Stimulated activated CD8-positive, alpha-beta memory T cell treated with anti-CD3 and anti-CD28 coated beads, Interleukin-4, amount 100 ng/mL, for 24 hours (primary cell): ENCODE measurements at regions not wholly inside any gene's neighbourhood (a gene's known extent, or its start where the extent isn't known, plus 50 kb on each side); places are given as distances from the start of the nearest gene placed in this dataset.

Experiments
- DNase-seq: peaks from one replicate; pipeline ENCODE4 v3.0.0-alpha.2; 2020; ENCODE audit warnings: low read depth

- no peak for DNase-seq
Observed at GRCh38 chr9:28207657-28208056, 634.4 kb upstream of the C9orf72 start.

GRCh38 chr9:28209130-28209529 lies 635.8 kb upstream of the C9orf72 start:
- no peak for DNase-seq

DNA sequence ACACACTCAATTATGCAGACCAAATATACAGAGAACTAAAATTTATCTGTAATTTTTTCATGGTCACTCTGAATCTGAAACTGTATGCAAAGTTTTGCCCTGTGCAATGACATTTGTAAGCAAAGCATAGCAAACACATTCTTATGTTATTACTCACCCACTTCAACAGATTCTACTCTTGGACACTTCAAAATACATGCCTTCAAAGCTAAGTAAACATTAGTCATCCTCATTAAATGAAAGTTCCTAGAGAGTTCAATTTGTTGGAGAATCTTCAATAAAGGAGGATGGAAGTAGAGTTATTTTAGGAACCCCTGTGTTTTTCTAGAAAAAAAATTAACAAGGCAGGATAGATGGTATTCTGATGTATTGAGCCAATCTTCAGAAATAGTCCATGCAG lies 639.7 kb upstream of the C9orf72 start:
- DNase-seq: no peak

DNA sequence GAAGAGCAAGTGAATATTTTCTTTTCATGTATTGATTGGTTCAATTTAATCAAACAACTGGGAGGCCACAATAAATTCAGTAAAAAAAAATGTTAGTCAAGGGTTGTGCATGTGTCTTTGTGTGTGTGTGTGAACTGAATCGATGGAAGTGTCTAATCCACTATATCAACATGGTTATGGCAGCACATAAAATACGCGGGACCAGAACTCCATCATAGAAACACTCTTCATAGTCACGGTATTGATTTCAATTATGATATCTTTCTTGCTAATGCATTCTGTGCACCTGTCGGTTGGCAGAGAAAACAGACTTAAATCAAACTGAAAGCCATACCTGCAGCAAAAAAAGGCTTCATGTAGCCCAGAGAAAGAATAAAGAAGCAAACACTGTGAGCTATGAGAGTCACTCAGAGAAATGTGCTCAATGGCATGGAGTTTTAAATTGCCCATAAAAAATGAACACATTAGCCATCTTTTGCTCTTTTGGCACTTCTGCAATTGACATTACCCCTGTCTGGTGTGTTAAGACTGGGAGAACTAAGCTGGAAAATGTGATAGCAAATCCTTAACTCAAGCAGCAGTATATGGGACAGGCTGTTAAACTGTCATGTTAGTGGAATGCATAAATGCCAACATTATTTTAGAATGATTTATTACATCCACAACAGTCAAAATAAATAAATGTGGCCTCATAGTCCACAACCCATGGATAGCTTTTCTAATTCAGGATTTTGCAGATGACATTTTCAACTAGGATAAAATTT lies 642.4 kb upstream of the C9orf72 start:
- no peak for DNase-seq

- no peak for DNase-seq
Observed at GRCh38 chr9:28232686-28233085, 659.4 kb upstream of the C9orf72 start.

- DNase-seq: no peak
Observed at GRCh38 chr9:28234133-28234893, 661.0 kb upstream of the C9orf72 start.

DNA sequence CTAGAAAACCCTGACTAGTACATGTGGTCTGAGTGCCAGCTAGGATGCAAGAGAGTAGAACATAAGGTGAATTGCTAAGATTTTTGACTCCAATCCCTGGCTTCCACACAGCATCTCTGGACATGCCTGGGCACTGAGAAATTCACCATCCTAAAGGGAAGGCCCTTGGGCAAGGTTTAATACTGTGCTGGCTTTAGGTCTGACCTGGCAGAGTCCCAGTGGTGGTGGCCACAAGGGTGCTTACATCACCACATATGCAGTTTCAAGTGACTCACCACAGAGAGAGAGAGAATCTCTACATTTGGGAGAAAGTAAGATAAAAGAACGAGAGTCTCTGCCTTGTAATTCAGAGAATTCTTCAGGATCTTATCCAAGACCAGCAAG lies 661.6 kb upstream of the C9orf72 start:
- no peak for DNase-seq

GRCh38 chr9:28249424-28249823 lies 676.1 kb upstream of the C9orf72 start:
- no peak for DNase-seq

- DNase-seq: no peak
Observed at GRCh38 chr9:28255174-28255573, 681.9 kb upstream of the C9orf72 start.

- DNase-seq: no peak
Observed at GRCh38 chr9:28260330-28260729, 687.0 kb upstream of the C9orf72 start.

DNA sequence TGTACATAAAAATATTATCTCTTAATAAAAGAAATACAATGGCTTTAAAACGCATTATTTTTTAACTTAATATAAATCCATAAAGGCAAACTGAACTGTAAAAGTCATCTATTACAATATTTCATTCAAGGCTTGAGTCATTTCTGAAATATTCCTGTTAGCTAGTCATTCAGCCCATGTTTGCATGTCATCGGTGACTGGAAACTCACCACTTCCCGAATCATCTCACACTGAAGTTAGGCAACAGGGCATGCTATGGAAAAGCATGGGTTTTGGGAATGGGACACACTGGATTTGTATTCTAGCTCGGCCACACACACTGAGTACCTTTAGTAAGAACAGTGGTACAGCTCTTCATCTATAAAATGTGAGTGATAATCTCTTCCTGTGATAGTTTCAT lies 691.1 kb upstream of the C9orf72 start:
- DNase-seq: no peak

- DNase-seq: no peak
Observed at GRCh38 chr9:28267351-28267750, 694.1 kb upstream of the C9orf72 start.

DNA sequence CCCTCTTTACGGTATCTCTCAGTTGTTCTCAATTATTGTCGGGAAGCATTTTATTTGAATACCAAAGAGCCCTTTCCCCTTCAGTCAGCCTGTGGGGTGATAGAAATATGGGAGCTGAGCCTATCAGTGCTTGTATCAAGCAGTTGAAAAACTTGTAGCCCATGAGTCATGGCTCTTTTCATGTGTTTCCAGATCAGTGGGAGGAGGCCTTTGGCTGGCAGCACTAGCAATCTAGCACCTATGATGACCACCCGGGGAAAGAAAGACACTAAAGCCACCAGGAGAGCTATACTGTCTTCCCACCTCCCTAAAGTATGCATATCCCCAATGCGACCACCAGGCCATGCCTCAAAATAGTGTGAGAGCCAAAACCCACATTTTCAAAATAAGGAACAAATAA lies 696.9 kb upstream of the C9orf72 start:
- no peak for DNase-seq

DNA sequence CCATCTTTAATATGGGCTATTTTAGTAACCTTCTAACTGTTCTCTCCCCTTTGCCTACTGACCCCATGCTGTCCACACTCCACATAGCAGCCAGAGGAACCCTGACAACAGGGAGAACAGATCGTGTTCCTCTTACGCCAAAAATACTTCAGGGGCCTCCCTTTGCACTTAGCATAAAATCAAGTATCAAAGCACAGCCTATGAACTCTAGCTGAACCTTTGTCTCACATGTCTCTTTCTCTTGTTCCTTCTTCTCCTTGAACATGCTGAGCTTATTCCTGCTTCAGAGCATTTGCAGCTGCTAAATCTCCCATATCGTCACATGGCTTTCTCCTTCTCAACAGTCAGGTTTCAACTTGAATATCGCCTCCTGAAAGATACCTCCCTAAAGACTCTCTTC lies 698.8 kb upstream of the C9orf72 start:
- no peak for DNase-seq

- no peak for DNase-seq
Observed at GRCh38 chr9:28287455-28287854, 714.2 kb upstream of the C9orf72 start.

- DNase-seq: no peak
Observed at GRCh38 chr9:28289746-28290145, 716.5 kb upstream of the C9orf72 start.

GRCh38 chr9:28293369-28294090 lies 720.2 kb upstream of the C9orf72 start:
- no peak for DNase-seq

- DNase-seq: no peak
Observed at GRCh38 chr9:28301281-28301680, 728.0 kb upstream of the C9orf72 start.

DNA sequence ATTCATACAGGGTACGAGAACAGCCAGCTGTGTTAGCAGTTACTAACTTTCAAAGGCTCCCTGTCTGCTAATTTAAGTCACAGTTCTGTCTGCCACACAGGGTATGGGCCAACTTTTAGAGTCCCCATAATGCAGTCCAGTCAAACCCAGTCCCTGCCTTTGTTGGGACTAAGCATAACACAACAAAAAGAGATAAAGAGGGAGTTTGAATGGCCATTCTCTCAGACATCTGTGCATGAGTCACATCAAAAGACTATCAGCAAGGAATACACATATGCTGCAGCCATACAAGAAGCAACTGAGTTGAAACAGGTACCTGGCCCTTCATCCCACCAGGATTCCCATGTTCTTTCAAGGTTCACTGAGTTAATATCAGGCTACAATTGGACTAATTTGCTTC lies 744.5 kb upstream of the C9orf72 start:
- DNase-seq: no peak

DNA sequence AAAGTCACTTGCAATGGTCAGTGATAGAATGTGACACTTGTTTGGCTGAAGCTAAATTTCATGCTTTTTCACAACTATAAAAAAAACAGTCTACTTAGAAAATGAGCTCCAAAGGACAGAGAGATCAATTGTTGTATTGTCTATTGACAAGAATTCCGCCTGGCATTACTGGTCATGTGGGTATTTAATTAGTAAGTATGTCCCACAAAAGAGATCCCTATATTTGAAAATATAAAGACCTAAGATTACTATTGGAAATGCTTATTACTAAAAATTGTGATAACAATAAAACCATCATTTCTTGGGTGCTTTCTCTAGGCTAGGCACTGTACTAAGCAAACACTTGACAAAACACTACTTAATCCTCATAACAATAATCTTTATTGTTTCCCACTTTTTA lies 745.2 kb upstream of the C9orf72 start:
- no peak for DNase-seq

DNA sequence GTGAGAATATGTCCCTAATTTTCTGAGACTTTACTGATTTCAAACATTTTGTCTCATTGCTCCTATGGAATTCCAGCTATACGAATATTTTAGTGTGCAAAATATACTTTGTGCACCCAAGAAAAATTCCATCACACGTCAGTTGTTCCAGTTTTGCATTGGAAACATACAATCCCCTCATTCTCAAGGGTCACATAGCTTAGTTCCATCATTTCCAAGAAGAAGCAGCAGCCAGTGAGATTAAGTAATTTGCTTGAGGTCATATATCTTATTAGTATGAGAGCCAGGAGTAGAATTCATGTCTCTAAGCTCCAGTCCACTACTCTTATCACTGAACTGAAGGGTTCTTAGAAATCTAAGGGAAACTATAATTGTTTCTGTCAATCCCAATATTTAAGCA lies 746.7 kb upstream of the C9orf72 start:
- DNase-seq: no peak

DNA sequence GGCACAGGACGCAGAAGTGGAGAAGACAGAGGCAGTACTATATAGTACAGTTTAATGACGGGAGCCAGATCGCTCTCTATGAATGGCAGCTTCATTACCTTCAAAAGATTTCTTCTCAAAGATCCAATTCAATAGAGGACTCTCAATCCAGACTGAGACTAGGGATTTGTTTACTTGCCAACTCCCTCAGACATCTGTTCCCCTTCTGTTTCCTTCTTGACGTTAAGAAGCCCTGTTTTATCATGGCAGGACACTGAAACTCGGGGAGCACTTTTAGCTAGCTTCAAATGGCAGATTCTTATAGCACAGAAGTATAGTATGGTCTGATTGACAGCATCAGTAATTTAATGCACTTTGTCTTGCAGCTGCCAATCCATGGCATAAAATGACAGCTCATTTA lies 747.3 kb upstream of the C9orf72 start:
- no peak for DNase-seq

- no peak for DNase-seq
Observed at GRCh38 chr9:28329323-28329722, 756.0 kb upstream of the C9orf72 start.
